ENCODE measurements at regions not wholly inside any gene's neighbourhood (a gene's known extent, or its start where the extent isn't known, plus 50 kb on each side); places are given as distances from the start of the nearest gene placed in this dataset.
"Not testable (repeated sequence)": the region's sequence is repeated elsewhere in the genome, so short reads cannot be mapped to it uniquely, and the experiment has no call there.

- H3K9me3 ChIP-seq (ENCODE audit: control extremely low read depth in 1 of 3, control insufficient read depth in 2 of 3, insufficient read depth in 1 of 3, low read length in 2 of 3); DNase-seq; H3K27me3 Mint-ChIP-seq; H3K79me2 ChIP-seq (ENCODE audit: control insufficient read depth, insufficient read depth, low read length); H3K27ac Mint-ChIP-seq; ATAC-seq (ENCODE audit: low read depth); intact Hi-C loops (cut with micrococcal nuclease); H4K20me1 ChIP-seq (ENCODE audit: control insufficient read depth, insufficient read depth, low read length, poor library complexity, severe bottlenecking); H3K9ac ChIP-seq (ENCODE audit: low read length); H3K9me3 Mint-ChIP-seq (ENCODE audit: insufficient read depth); CTCF ChIA-PET; H3K27me3 ChIP-seq (replicated peaks in 1 of 4; ENCODE audit: control extremely low read depth in 1 of 4, control insufficient read depth in 3 of 4, insufficient read depth in 4 of 4, low read length in 3 of 4); H3K4me2 ChIP-seq (replicated peaks; ENCODE audit: low read depth, low read length, poor library complexity, severe bottlenecking); H3K4me3 ChIP-seq (ENCODE audit: control extremely low read depth in 1 of 5, extremely low read depth in 1 of 5, insufficient read depth in 1 of 5, low read depth in 2 of 5, low read length in 4 of 5); H3K4me1 ChIP-seq (ENCODE audit: control insufficient read depth in 2 of 2, insufficient read depth in 2 of 2, low read length in 2 of 2); H2AFZ ChIP-seq (ENCODE audit: insufficient read depth, low read depth, low read length, poor library complexity, severe bottlenecking); H3K36me3 ChIP-seq (replicated peaks in 1 of 2; ENCODE audit: control extremely low read depth in 1 of 2, control insufficient read depth in 1 of 2, extremely low read depth in 1 of 2, insufficient read depth in 2 of 2, low read length in 1 of 2); H3K4me1 Mint-ChIP-seq; H3K27ac ChIP-seq (ENCODE audit: low read length in 2 of 2); H3K4me3 Mint-ChIP-seq; POLR2A ChIA-PET: not testable (repeated sequence)
- 83% methylated on average over 1 of the region's 1 CpG for WGBS (ENCODE audit: insufficient coverage)
These were observed 70.8 kb downstream of the TBC1D26 start for GRCh38 chr17:15802917-15803316.

DNA sequence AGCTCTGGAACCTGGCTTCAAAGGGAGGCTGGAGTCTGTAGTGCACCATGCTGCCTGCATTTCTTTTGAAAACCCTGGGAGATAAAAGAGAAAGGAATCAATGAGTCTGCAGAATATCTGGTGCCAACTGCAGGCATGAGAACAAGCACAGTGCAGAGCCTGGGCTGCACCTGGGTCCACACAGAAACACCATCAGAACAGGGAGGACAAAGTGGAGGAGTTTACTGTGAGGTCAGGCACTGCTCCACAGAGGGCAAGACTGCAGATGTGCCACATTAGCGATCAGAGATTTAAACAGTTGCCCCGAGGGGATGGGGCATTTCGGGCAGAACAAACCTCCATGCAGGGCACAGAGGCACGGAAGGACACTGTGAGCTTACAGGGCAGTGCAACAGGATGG is 74.7 kb downstream of the TBC1D26 start:
- H2AFZ ChIP-seq (ENCODE audit: insufficient read depth, low read depth, low read length, poor library complexity, severe bottlenecking); intact Hi-C loops (cut with micrococcal nuclease); H3K4me1 Mint-ChIP-seq; CTCF ChIA-PET; H3K4me3 ChIP-seq (ENCODE audit: control extremely low read depth in 1 of 5, extremely low read depth in 1 of 5, insufficient read depth in 1 of 5, low read depth in 2 of 5, low read length in 4 of 5); H3K27me3 ChIP-seq (replicated peaks in 1 of 4; ENCODE audit: control extremely low read depth in 1 of 4, control insufficient read depth in 3 of 4, insufficient read depth in 4 of 4, low read length in 3 of 4); H3K9ac ChIP-seq (ENCODE audit: low read length); H3K27ac Mint-ChIP-seq; H3K9me3 Mint-ChIP-seq (ENCODE audit: insufficient read depth); H3K4me1 ChIP-seq (ENCODE audit: control insufficient read depth in 2 of 2, insufficient read depth in 2 of 2, low read length in 2 of 2); H3K4me3 Mint-ChIP-seq; POLR2A ChIA-PET; H3K79me2 ChIP-seq (ENCODE audit: control insufficient read depth, insufficient read depth, low read length); H3K36me3 ChIP-seq (replicated peaks in 1 of 2; ENCODE audit: control extremely low read depth in 1 of 2, control insufficient read depth in 1 of 2, extremely low read depth in 1 of 2, insufficient read depth in 2 of 2, low read length in 1 of 2); H3K9me3 ChIP-seq (ENCODE audit: control extremely low read depth in 1 of 3, control insufficient read depth in 2 of 3, insufficient read depth in 1 of 3, low read length in 2 of 3); H3K27me3 Mint-ChIP-seq; DNase-seq; ATAC-seq (ENCODE audit: low read depth); H3K4me2 ChIP-seq (replicated peaks; ENCODE audit: low read depth, low read length, poor library complexity, severe bottlenecking); H4K20me1 ChIP-seq (ENCODE audit: control insufficient read depth, insufficient read depth, low read length, poor library complexity, severe bottlenecking); H3K27ac ChIP-seq (ENCODE audit: low read length in 2 of 2): not testable (repeated sequence)
- WGBS (ENCODE audit: insufficient coverage) = no CpG with 5 or more reads among the region's 4 CpGs

DNA sequence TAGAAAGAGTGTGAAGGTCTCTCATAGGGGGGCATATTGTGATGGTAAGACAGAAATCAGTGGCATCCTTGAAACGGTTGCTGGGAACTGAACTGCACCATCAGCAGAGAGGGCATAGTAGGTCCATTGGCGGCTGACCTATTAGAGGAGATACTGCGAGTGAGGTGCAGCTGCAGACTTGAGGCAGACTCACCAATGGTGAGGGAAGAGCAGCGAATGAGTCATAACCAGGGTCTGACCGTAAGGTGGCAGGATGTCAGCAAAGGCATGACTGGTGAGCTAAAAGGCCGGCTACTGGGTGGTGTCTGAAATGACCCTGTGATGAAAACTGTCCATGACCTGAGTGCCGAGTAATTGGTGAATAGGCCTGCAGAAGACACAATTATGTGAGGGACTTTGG is 81.3 kb downstream of the TBC1D26 start:
- POLR2A ChIA-PET = not testable (repeated sequence)

GRCh38 chr17:15814003-15814402 is 81.9 kb downstream of the TBC1D26 start:
- H3K27me3 ChIP-seq (replicated peaks in 1 of 4; ENCODE audit: control extremely low read depth in 1 of 4, control insufficient read depth in 3 of 4, insufficient read depth in 4 of 4, low read length in 3 of 4); H4K20me1 ChIP-seq (ENCODE audit: control insufficient read depth, insufficient read depth, low read length, poor library complexity, severe bottlenecking); H3K27ac Mint-ChIP-seq; H3K9ac ChIP-seq (ENCODE audit: low read length); intact Hi-C loops (cut with micrococcal nuclease); DNase-seq; H3K4me2 ChIP-seq (replicated peaks; ENCODE audit: low read depth, low read length, poor library complexity, severe bottlenecking); ATAC-seq (ENCODE audit: low read depth); H3K27me3 Mint-ChIP-seq; H3K4me1 ChIP-seq (ENCODE audit: control insufficient read depth in 2 of 2, insufficient read depth in 2 of 2, low read length in 2 of 2); H3K4me3 Mint-ChIP-seq; POLR2A ChIA-PET; H3K4me1 Mint-ChIP-seq; H3K27ac ChIP-seq (ENCODE audit: low read length in 2 of 2); H3K36me3 ChIP-seq (replicated peaks in 1 of 2; ENCODE audit: control extremely low read depth in 1 of 2, control insufficient read depth in 1 of 2, extremely low read depth in 1 of 2, insufficient read depth in 2 of 2, low read length in 1 of 2); H3K79me2 ChIP-seq (ENCODE audit: control insufficient read depth, insufficient read depth, low read length); H2AFZ ChIP-seq (ENCODE audit: insufficient read depth, low read depth, low read length, poor library complexity, severe bottlenecking); CTCF ChIA-PET; H3K9me3 ChIP-seq (ENCODE audit: control extremely low read depth in 1 of 3, control insufficient read depth in 2 of 3, insufficient read depth in 1 of 3, low read length in 2 of 3); H3K4me3 ChIP-seq (ENCODE audit: control extremely low read depth in 1 of 5, extremely low read depth in 1 of 5, insufficient read depth in 1 of 5, low read depth in 2 of 5, low read length in 4 of 5); H3K9me3 Mint-ChIP-seq (ENCODE audit: insufficient read depth): not testable (repeated sequence)
- WGBS (ENCODE audit: insufficient coverage) = no CpG with 5 or more reads among the region's 3 CpGs

More for the DNA sequence above, 81.3 kb downstream of the TBC1D26 start:
- H3K9me3 Mint-ChIP-seq (ENCODE audit: insufficient read depth); H3K36me3 ChIP-seq (replicated peaks in 1 of 2; ENCODE audit: control extremely low read depth in 1 of 2, control insufficient read depth in 1 of 2, extremely low read depth in 1 of 2, insufficient read depth in 2 of 2, low read length in 1 of 2); H3K27ac ChIP-seq (ENCODE audit: low read length in 2 of 2); CTCF ChIA-PET; H4K20me1 ChIP-seq (ENCODE audit: control insufficient read depth, insufficient read depth, low read length, poor library complexity, severe bottlenecking); H3K4me1 Mint-ChIP-seq; DNase-seq; H3K27me3 Mint-ChIP-seq; H3K4me3 ChIP-seq (ENCODE audit: control extremely low read depth in 1 of 5, extremely low read depth in 1 of 5, insufficient read depth in 1 of 5, low read depth in 2 of 5, low read length in 4 of 5); H3K27me3 ChIP-seq (replicated peaks in 1 of 4; ENCODE audit: control extremely low read depth in 1 of 4, control insufficient read depth in 3 of 4, insufficient read depth in 4 of 4, low read length in 3 of 4); H3K27ac Mint-ChIP-seq; H3K4me2 ChIP-seq (replicated peaks; ENCODE audit: low read depth, low read length, poor library complexity, severe bottlenecking); H3K4me3 Mint-ChIP-seq; H3K79me2 ChIP-seq (ENCODE audit: control insufficient read depth, insufficient read depth, low read length); ATAC-seq (ENCODE audit: low read depth); H3K4me1 ChIP-seq (ENCODE audit: control insufficient read depth in 2 of 2, insufficient read depth in 2 of 2, low read length in 2 of 2); H3K9me3 ChIP-seq (ENCODE audit: control extremely low read depth in 1 of 3, control insufficient read depth in 2 of 3, insufficient read depth in 1 of 3, low read length in 2 of 3); intact Hi-C loops (cut with micrococcal nuclease); H2AFZ ChIP-seq (ENCODE audit: insufficient read depth, low read depth, low read length, poor library complexity, severe bottlenecking); H3K9ac ChIP-seq (ENCODE audit: low read length): not testable (repeated sequence)
- 90% methylated on average over 2 of the region's 7 CpGs for WGBS (ENCODE audit: insufficient coverage)
